GM12891 (cell line): ENCODE measurements at regions not wholly inside any gene's neighbourhood (a gene's known extent, or its start where the extent isn't known, plus 50 kb on each side); places are given as distances from the start of the nearest gene placed in this dataset.

Source experiments
- DNase-seq: peaks from one replicate; pipeline ENCODE4 v3.0.0; 2011; ENCODE audit warnings: low spot score; ENCODE audit not compliant: insufficient read length
- FAIRE-seq: peaks from 2 replicates; lab custom pipeline; 2011; peaks lifted over from hg19 to GRCh38; lab: Jason Lieb, UNC
- PAX5 ChIP-seq: IDR thresholded peaks from 2 replicates; pipeline ENCODE4 v1.6.1; 2011; ENCODE audit warnings: low read length, moderate library complexity, mild to moderate bottlenecking; ENCODE audit not compliant: insufficient read depth, severe bottlenecking
- POLR2A ChIP-seq: IDR thresholded peaks from 2 replicates; pipeline ENCODE4 v1.6.1; 2011; ENCODE audit warnings: low read depth, low read length, control low read depth
- POLR2AphosphoS5 ChIP-seq: IDR thresholded peaks from 2 replicates; pipeline ENCODE4 v1.6.1; 2011; ENCODE audit warnings: low read depth, low read length, control low read depth
- POU2F2 ChIP-seq: IDR thresholded peaks from 2 replicates; pipeline ENCODE4 v1.6.1; 2011; ENCODE audit warnings: low read depth, mild to moderate bottlenecking, control low read depth, low read length, moderate library complexity
- SPI1 ChIP-seq: IDR thresholded peaks from 2 replicates; pipeline ENCODE4 v1.6.1; 2011; ENCODE audit warnings: low read depth, low read length, control low read depth
- TAF1 ChIP-seq: IDR thresholded peaks from 2 replicates; pipeline ENCODE4 v1.6.1; 2011; ENCODE audit warnings: low read depth, low read length, control low read depth

GRCh38 chr2:160670618-160671017, 177.0 kb upstream of the RBMS1 start:
- DNase-seq (no peak), FAIRE-seq (no peak)
- no peak for TF ChIP-seq SPI1

GRCh38 chr2:160672211-160672610, 178.6 kb upstream of the RBMS1 start:
- DNase-seq (no peak), FAIRE-seq (no peak)
- no peak for TF ChIP-seq TAF1
- TF ChIP-seq POLR2AphosphoS5 = no peak
- TF ChIP-seq SPI1 = no peak
- TF ChIP-seq PAX5 = no peak
- TF ChIP-seq POLR2A = no peak
- no peak for TF ChIP-seq POU2F2

GRCh38 chr2:160674146-160674750, 180.6 kb upstream of the RBMS1 start:
- TF ChIP-seq SPI1 = no peak
- TF ChIP-seq PAX5 = no peak
- TF ChIP-seq POLR2AphosphoS5 = no peak
- no peak for TF ChIP-seq POU2F2
- no peak for TF ChIP-seq TAF1
- no peak for TF ChIP-seq POLR2A
- FAIRE-seq = no peak
- no peak for DNase-seq

- DNase-seq (no peak), FAIRE-seq (no peak)
- TF ChIP-seq TAF1 (no peak), POLR2AphosphoS5 (no peak), SPI1 (no peak)
Observed at GRCh38 chr2:160679686-160680085, 186.1 kb upstream of the RBMS1 start.

GRCh38 chr2:160680294-160680693, 186.7 kb upstream of the RBMS1 start:
- no peak for TF ChIP-seq POLR2AphosphoS5
- TF ChIP-seq TAF1 = no peak
- no peak for TF ChIP-seq SPI1
- TF ChIP-seq POLR2A = no peak
- no peak for TF ChIP-seq PAX5
- TF ChIP-seq POU2F2 = no peak
- DNase-seq (no peak), FAIRE-seq (no peak)

GRCh38 chr2:160680974-160681373, 187.4 kb upstream of the RBMS1 start:
- DNase-seq (no peak), FAIRE-seq (no peak)
- TF ChIP-seq POLR2A = no peak
- TF ChIP-seq POLR2AphosphoS5 = no peak
- no peak for TF ChIP-seq POU2F2
- TF ChIP-seq PAX5 = no peak
- no peak for TF ChIP-seq TAF1
- TF ChIP-seq SPI1 = no peak

GRCh38 chr2:160683206-160683605, 189.6 kb upstream of the RBMS1 start:
- FAIRE-seq = no peak

GRCh38 chr2:160687629-160688028, 194.0 kb upstream of the RBMS1 start:
- TF ChIP-seq POLR2AphosphoS5 (no peak), TAF1 (no peak), SPI1 (no peak), POU2F2 (no peak), POLR2A (no peak), PAX5 (no peak)
- no peak for FAIRE-seq
- DNase-seq = no peak

More at GRCh38 chr2:160683206-160683605, 189.6 kb upstream of the RBMS1 start:
- no peak for DNase-seq
- TF ChIP-seq POU2F2 (no peak), POLR2AphosphoS5 (no peak), POLR2A (no peak), TAF1 (no peak), PAX5 (no peak), SPI1 (no peak)

GRCh38 chr2:160689441-160689840, 195.8 kb upstream of the RBMS1 start:
- DNase-seq (no peak), FAIRE-seq (no peak)
- TF ChIP-seq POLR2AphosphoS5 (no peak), POU2F2 (no peak), POLR2A (no peak), PAX5 (no peak), SPI1 (no peak), TAF1 (no peak)

GRCh38 chr2:160694221-160694620, 200.6 kb upstream of the RBMS1 start:
- no peak for TF ChIP-seq SPI1
- TF ChIP-seq POLR2AphosphoS5 = no peak
- TF ChIP-seq PAX5 = no peak
- no peak for TF ChIP-seq POLR2A
- no peak for TF ChIP-seq TAF1
- TF ChIP-seq POU2F2 = no peak
- no peak for DNase-seq
- no peak for FAIRE-seq
